ENCODE measurements at regions not wholly inside any gene's neighbourhood (a gene's known extent, or its start where the extent isn't known, plus 50 kb on each side); places are given as distances from the start of the nearest gene placed in this dataset.

- Histone ChIP-seq H3K27me3 (ENCODE audit: control insufficient read depth, insufficient read depth, low read length) (no peaks in the 10 kb centered on the region), H3K27ac (ENCODE audit: low read length) (no peak overlapping the region), H3K4me3 (ENCODE audit: low read depth in 2 of 2, low read length in 2 of 2) (no peak overlapping the region), H3K4me1 (ENCODE audit: control insufficient read depth, insufficient read depth, low read length) (no peaks in the 10 kb centered on the region), H3K9me3 (ENCODE audit: control insufficient read depth, insufficient read depth, low read depth, low read length) (peaks cover 12% of the 10 kb centered on the region; the same call in 1 of the 2 replicates), H3K36me3 (ENCODE audit: control insufficient read depth, insufficient read depth, low read length) (no peaks in the 10 kb centered on the region)
- in situ Hi-C loops (cut with HindIII; ENCODE audit: low pct_unique_long_range_greater_than_20kb, low sequenced_read_pairs), result no loop called here
- POLR2A ChIA-PET, result no interaction called here
- no peak for ATAC-seq
- CTCF ChIA-PET, result no interaction called here
- TF ChIP-seq CTCF (IDR thresholded peaks at IDR 0.05) (no peak), POLR2AphosphoS5 (IDR thresholded peaks at IDR 0.05; ENCODE audit: low read depth, low read length) (no peak), TCF7L2 (IDR thresholded peaks at IDR 0.05; ENCODE audit: low read depth, low read length) (no peak), SIN3A (IDR thresholded peaks at IDR 0.05; ENCODE audit: borderline replicate concordance, insufficient read depth, low read depth, low read length) (no peak), REST (IDR thresholded peaks at IDR 0.05; ENCODE audit: insufficient read depth in 1 of 2, low read depth in 2 of 2, low read length in 1 of 2) (no peak)
- no peak for DNase-seq (ENCODE audit: low read depth, low spot score)
- intact Hi-C loops (cut with micrococcal nuclease; ENCODE audit: unreplicated experiment), result no loop called here
- no TSS peak for BruUV-seq (replicated peaks)
These were observed 90.4 kb upstream of the GNAZ start for GRCh38 chr22:22979954-22980353.

GRCh38 chr22:22981670-22982571 lies 88.4 kb upstream of the GNAZ start:
- no peak for TF ChIP-seq CTCF (IDR thresholded peaks at IDR 0.05)
- no peak for TF ChIP-seq TCF7L2 (IDR thresholded peaks at IDR 0.05; ENCODE audit: low read depth, low read length)
- TF ChIP-seq POLR2AphosphoS5 (IDR thresholded peaks at IDR 0.05; ENCODE audit: low read depth, low read length), result no peak
- TF ChIP-seq SIN3A (IDR thresholded peaks at IDR 0.05; ENCODE audit: borderline replicate concordance, insufficient read depth, low read depth, low read length), result no peak
- peaks cover 12% of the 10 kb centered on the region; the same call in 1 of the 2 replicates for H3K9me3 ChIP-seq (ENCODE audit: control insufficient read depth, insufficient read depth, low read depth, low read length)
- no peak overlapping the region for H3K27ac ChIP-seq (ENCODE audit: low read length)
- no peak for DNase-seq (ENCODE audit: low read depth, low spot score)
- in situ Hi-C loops (cut with HindIII; ENCODE audit: low pct_unique_long_range_greater_than_20kb, low sequenced_read_pairs) (no loop called here), intact Hi-C loops (cut with micrococcal nuclease; ENCODE audit: unreplicated experiment) (no loop called here)
- H3K27me3 ChIP-seq (ENCODE audit: control insufficient read depth, insufficient read depth, low read length), result no peaks in the 10 kb centered on the region
- ChIA-PET CTCF (no interaction called here), POLR2A (no interaction called here)
- no peak for ATAC-seq
- no peak overlapping the region for H3K4me3 ChIP-seq (ENCODE audit: low read depth in 2 of 2, low read length in 2 of 2)
- no TSS peak for BruUV-seq (replicated peaks)
- no peaks in the 10 kb centered on the region for H3K36me3 ChIP-seq (ENCODE audit: control insufficient read depth, insufficient read depth, low read length)
- no peaks in the 10 kb centered on the region for H3K4me1 ChIP-seq (ENCODE audit: control insufficient read depth, insufficient read depth, low read length)
